HEK293T (cell line): ENCODE measurements at regions not wholly inside any gene's neighbourhood (a gene's known extent, or its start where the extent isn't known, plus 50 kb on each side); places are given as distances from the start of the nearest gene placed in this dataset.

Experiments used
- ARNT ChIP-seq: fragments of 450-650 bp; IDR thresholded peaks from 2 replicates; pipeline ENCODE4 v1.6.1; 2017; ENCODE audit warnings: mild to moderate bottlenecking
- BHLHE40 ChIP-seq: fragments of 450-650 bp; IDR thresholded peaks from 2 replicates; pipeline ENCODE4 v1.6.1; 2016; ENCODE audit warnings: mild to moderate bottlenecking, moderate library complexity, borderline replicate concordance
- FOXA1 ChIP-seq: fragments of 450-650 bp; IDR thresholded peaks from 2 replicates; pipeline ENCODE4 v1.6.1; 2016; ENCODE audit warnings: mild to moderate bottlenecking
- FOXM1 ChIP-seq: fragments of 450-650 bp; IDR thresholded peaks from 2 replicates; pipeline ENCODE4 v1.6.1; 2017; ENCODE audit warnings: mild to moderate bottlenecking, borderline replicate concordance
- L3MBTL2 ChIP-seq: fragments of 450-650 bp; conservative IDR thresholded peaks from 2 replicates; pipeline ENCODE4 v1.6.1; 2016; ENCODE audit warnings: mild to moderate bottlenecking
- NFRKB ChIP-seq: fragments of 450-650 bp; IDR thresholded peaks from 2 replicates; pipeline ENCODE4 v1.6.1; 2016; ENCODE audit warnings: mild to moderate bottlenecking, moderate library complexity
- SP1 ChIP-seq: fragments of 450-650 bp; IDR thresholded peaks from 2 replicates; pipeline ENCODE4 v1.6.1; 2017
- SUZ12 ChIP-seq: fragments of 450-650 bp; IDR thresholded peaks from 2 replicates; pipeline ENCODE4 v1.6.1; 2016; ENCODE audit warnings: mild to moderate bottlenecking
- TARDBP ChIP-seq: fragments of 450-650 bp; IDR thresholded peaks from 2 replicates; pipeline ENCODE4 v1.6.1; 2016
- ZNF384 ChIP-seq: fragments of 450-650 bp; IDR thresholded peaks from 2 replicates; pipeline ENCODE4 v1.6.1; 2016
- TF ChIP-seq, protein P1 (sequence below): fragments of 450-650 bp; IDR thresholded peaks from 2 replicates; pipeline ENCODE4 v1.6.1; 2016

DNA sequence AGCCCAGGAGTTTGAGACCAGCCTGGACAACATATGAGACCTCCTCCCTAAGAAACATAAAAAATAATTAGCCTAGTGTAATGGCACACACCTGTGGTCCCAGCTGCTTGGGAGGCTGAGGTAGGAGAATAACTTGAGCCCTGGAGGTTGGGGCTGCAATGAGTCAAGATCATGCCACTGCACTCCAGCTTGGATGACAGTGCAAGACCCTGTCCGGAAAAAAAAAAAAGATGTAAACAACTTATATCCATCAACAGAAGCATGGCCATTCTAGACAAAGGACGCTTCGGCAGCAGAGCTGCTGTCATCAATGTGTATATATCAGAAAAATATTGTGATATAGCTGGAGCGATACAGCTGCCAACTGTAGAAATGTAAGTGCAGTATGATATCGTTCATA is 59.6 kb upstream of the ARID1B start:
- TF ChIP-seq NFRKB (no peak), BHLHE40 (no peak), SP1 (no peak), L3MBTL2 (no peak), SUZ12 (no peak), FOXM1 (no peak), ZNF384 (no peak), ARNT (no peak), TARDBP (no peak), FOXA1 (no peak)
- TF ChIP-seq, protein P1, sequence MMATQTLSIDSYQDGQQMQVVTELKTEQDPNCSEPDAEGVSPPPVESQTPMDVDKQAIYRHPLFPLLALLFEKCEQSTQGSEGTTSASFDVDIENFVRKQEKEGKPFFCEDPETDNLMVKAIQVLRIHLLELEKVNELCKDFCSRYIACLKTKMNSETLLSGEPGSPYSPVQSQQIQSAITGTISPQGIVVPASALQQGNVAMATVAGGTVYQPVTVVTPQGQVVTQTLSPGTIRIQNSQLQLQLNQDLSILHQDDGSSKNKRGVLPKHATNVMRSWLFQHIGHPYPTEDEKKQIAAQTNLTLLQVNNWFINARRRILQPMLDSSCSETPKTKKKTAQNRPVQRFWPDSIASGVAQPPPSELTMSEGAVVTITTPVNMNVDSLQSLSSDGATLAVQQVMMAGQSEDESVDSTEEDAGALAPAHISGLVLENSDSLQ, result no peak
